Testis (tissue), 2 donors: ENCODE measurements at regions not wholly inside any gene's neighbourhood (a gene's known extent, or its start where the extent isn't known, plus 50 kb on each side); places are given as distances from the start of the nearest gene placed in this dataset.

Experiments used
- DNase-seq: peaks from one replicate; pipeline ENCODE4 v3.0.0-alpha.2; 2019
- H3K27ac ChIP-seq, 2 donors: fragments of 200-600 bp; sonication (generic); one replicate each; pipeline ENCODE4 v1.5.1; 2019
- H3K27me3 ChIP-seq: fragments of 200-600 bp; sonication (generic); one replicate; pipeline ENCODE4 v1.5.1; 2019
- H3K36me3 ChIP-seq: fragments of 200-600 bp; sonication (generic); one replicate; pipeline ENCODE4 v1.5.1; 2017; ENCODE audit warnings: low read depth; ENCODE audit errors: missing control alignments
- H3K4me1 ChIP-seq: fragments of 200-600 bp; sonication (generic); one replicate; pipeline ENCODE4 v1.5.1; 2019
- H3K4me3 ChIP-seq, 2 donors: fragments of 200-600 bp; sonication (generic); one replicate each; pipeline ENCODE4 v1.5.1; 2017 to 2019
- H3K9me3 ChIP-seq: fragments of 200-600 bp; sonication (generic); one replicate; pipeline ENCODE4 v1.5.1; 2017
- CTCF ChIP-seq, 3 experiments: fragments of 450-650 bp in 2 of 3; fragments of 200-600 bp in 1 of 3; sonication (generic) in 1 of 3; IDR thresholded peaks; one replicate each; pipeline ENCODE4 v1.5.1; 2016 to 2019; ENCODE audit warnings: antibody characterized with exemption in 3 of 3, mild to moderate bottlenecking in 2 of 3, moderate library complexity in 1 of 3
- POLR2A ChIP-seq: fragments of 450-650 bp; IDR thresholded peaks from one replicate; pipeline ENCODE4 v1.6.1; 2017; ENCODE audit warnings: antibody characterized with exemption, mild to moderate bottlenecking, moderate library complexity
- WGBS, 2 donors: methylation state at CpG; one replicate each; pipeline ENCODE4 v1.1.5; 2018; 5-methylcytosine and 5-hydroxymethylcytosine counted together
- intact Hi-C: fragments of 100-400 bp; cut with DNase I; formaldehyde crosslinking; loops from one replicate; pipeline ENCODE4 v1.15.1; 2023; ENCODE audit warnings: low total_unique reads

GRCh38 chr11:98793276-98793675 lies 227.5 kb upstream of the CNTN5 start:
- Histone ChIP-seq H3K9me3 (no peaks in the 10 kb centered on the region), H3K27me3 (no peaks in the 10 kb centered on the region), H3K27ac (no peak overlapping the region), H3K36me3 (no peaks in the 10 kb centered on the region), H3K4me1 (no peaks in the 10 kb centered on the region), H3K4me3 (no peak overlapping the region)
- TF ChIP-seq CTCF (IDR thresholded peaks at IDR 0.05): no peak
- TF ChIP-seq POLR2A: no peak
- DNase-seq: no peak
- intact Hi-C loops: no loop called here
- WGBS, 2 donors: 83 to 94% methylated on average over 2 of the region's 2 CpGs

- Histone ChIP-seq H3K9me3 (no peaks in the 10 kb centered on the region), H3K36me3 (no peaks in the 10 kb centered on the region), H3K4me1 (no peaks in the 10 kb centered on the region), H3K27ac (no peak overlapping the region), H3K4me3 (no peak overlapping the region), H3K27me3 (no peaks in the 10 kb centered on the region)
- intact Hi-C loops: no loop called here
- DNase-seq: no peak
- TF ChIP-seq POLR2A (no peak), CTCF (IDR thresholded peaks at IDR 0.05) (no peak)
Observed at GRCh38 chr11:98798333-98798732, 222.4 kb upstream of the CNTN5 start.

GRCh38 chr11:98800696-98801095 lies 220.1 kb upstream of the CNTN5 start:
- no peaks in the 10 kb centered on the region for H3K27me3 ChIP-seq
- no peak overlapping the region for H3K4me3 ChIP-seq
- WGBS, 2 donors: 77 to 83% methylated on average over 4 of the region's 4 CpGs
- H3K27ac ChIP-seq: no peak overlapping the region
- intact Hi-C loops: no loop called here
- DNase-seq: no peak
- no peaks in the 10 kb centered on the region for H3K36me3 ChIP-seq
- no peaks in the 10 kb centered on the region for H3K9me3 ChIP-seq
- H3K4me1 ChIP-seq: no peaks in the 10 kb centered on the region
- TF ChIP-seq POLR2A: no peak
- no peak for TF ChIP-seq CTCF (IDR thresholded peaks at IDR 0.05)

- intact Hi-C loops: no loop called here
- H3K9me3 ChIP-seq: no peaks in the 10 kb centered on the region
- WGBS, 2 donors: 84 to 100% methylated on average over 1 of the region's 1 CpG
Observed at GRCh38 chr11:98828986-98829708, 191.6 kb upstream of the CNTN5 start.

More at GRCh38 chr11:98828986-98829708, 191.6 kb upstream of the CNTN5 start:
- no peak for DNase-seq
- Histone ChIP-seq H3K4me1 (no peaks in the 10 kb centered on the region), H3K27me3 (no peaks in the 10 kb centered on the region), H3K36me3 (no peaks in the 10 kb centered on the region), H3K27ac (no peak overlapping the region), H3K4me3 (no peak overlapping the region)
- no peak for TF ChIP-seq POLR2A
- no peak for TF ChIP-seq CTCF (IDR thresholded peaks at IDR 0.05)
